Keratinocyte (primary cell): ENCODE measurements at regions not wholly inside any gene's neighbourhood (a gene's known extent, or its start where the extent isn't known, plus 50 kb on each side); places are given as distances from the start of the nearest gene placed in this dataset.

ENCODE experiments used
- DNase-seq: peaks from one replicate; pipeline ENCODE4 v3.0.0-alpha.2; 2011; ENCODE audit warnings: low read depth, missing footprints, low spot score
- FAIRE-seq: peaks from 2 replicates; lab custom pipeline; 2011; peaks lifted over from hg19 to GRCh38; lab: Jason Lieb, UNC
- H2AFZ ChIP-seq: 2 replicates; pipeline ENCODE4 v1.6.0; 2012; ENCODE audit warnings: low read length, control low read depth, inconsistent platforms; ENCODE audit not compliant: control insufficient read depth
- H3K27ac ChIP-seq: 2 replicates; pipeline ENCODE4 v1.5.1; 2011; ENCODE audit warnings: low read length; ENCODE audit not compliant: control insufficient read depth, insufficient read depth
- H3K27me3 ChIP-seq: 3 replicates; pipeline ENCODE4 v1.6.0; 2011; ENCODE audit warnings: low read length; ENCODE audit not compliant: control insufficient read depth, insufficient read depth; ENCODE audit errors: extremely low read depth
- H3K36me3 ChIP-seq, 2 experiments: 2 replicates in 1 of 2; 3 replicates in 1 of 2; pipeline ENCODE4 v1.5.1; 2011; ENCODE audit warnings: low read length in 2 of 2, mild to moderate bottlenecking in 1 of 2; ENCODE audit not compliant: control insufficient read depth in 2 of 2, insufficient read depth in 2 of 2; ENCODE audit errors: extremely low read depth in 1 of 2
- H3K4me1 ChIP-seq: 3 replicates; pipeline ENCODE4 v1.5.1; 2011; ENCODE audit warnings: low read length; ENCODE audit not compliant: control insufficient read depth, insufficient read depth; ENCODE audit errors: extremely low read depth
- H3K4me2 ChIP-seq: 3 replicates; pipeline ENCODE4 v1.6.0; 2011; ENCODE audit warnings: low read depth, low read length; ENCODE audit not compliant: control insufficient read depth, insufficient read depth; ENCODE audit errors: extremely low read depth
- H3K4me3 ChIP-seq, 3 experiments: fragments of 200-600 bp in 1 of 3; sonication (generic) in 1 of 3; 2 replicates in 2 of 3; 3 replicates in 1 of 3; pipeline ENCODE4 v1.5.1; 2011 to 2016; ENCODE audit warnings: low read length in 3 of 3, mild to moderate bottlenecking in 3 of 3, control low read depth in 2 of 3, inconsistent platforms in 1 of 3, low read depth in 1 of 3, mixed read lengths in 1 of 3, mixed run types in 1 of 3, moderate library complexity in 1 of 3; ENCODE audit not compliant: control insufficient read depth in 2 of 3, insufficient read depth in 2 of 3; ENCODE audit errors: extremely low read depth in 1 of 3
- H3K79me2 ChIP-seq: 2 replicates; pipeline ENCODE4 v1.6.0; 2012; ENCODE audit warnings: low read length; ENCODE audit not compliant: control insufficient read depth, insufficient read depth
- H3K9ac ChIP-seq: 3 replicates; pipeline ENCODE4 v1.6.0; 2011; ENCODE audit warnings: low read length; ENCODE audit not compliant: control insufficient read depth, insufficient read depth; ENCODE audit errors: extremely low read depth
- H3K9me1 ChIP-seq: 3 replicates; pipeline ENCODE4 v1.6.0; 2011; ENCODE audit warnings: low read length; ENCODE audit not compliant: control insufficient read depth, insufficient read depth; ENCODE audit errors: extremely low read depth
- H3K9me3 ChIP-seq: 2 replicates; pipeline ENCODE4 v1.5.1; 2012; ENCODE audit warnings: low read depth, low read length; ENCODE audit not compliant: control insufficient read depth
- H4K20me1 ChIP-seq: 3 replicates; pipeline ENCODE4 v1.6.0; 2011; ENCODE audit warnings: low read length; ENCODE audit not compliant: control insufficient read depth, insufficient read depth; ENCODE audit errors: extremely low read depth
- EZH2 ChIP-seq: IDR thresholded peaks from one replicate; pipeline ENCODE4 v1.6.1; 2012; ENCODE audit warnings: inconsistent platforms, mild to moderate bottlenecking, low read length, moderate library complexity
- dilution Hi-C: fragments of 300-500 bp; cut with MboI; formaldehyde crosslinking; loops from one replicate; pipeline ENCODE4 v1.7.0; 2020; ENCODE audit warnings: low sequenced_read_pairs; ENCODE audit not compliant: extremely low pct_ligation_motif_present
- TF ChIP-seq, protein P1 (sequence below), 3 experiments: IDR thresholded peaks in 1 of 3; conservative IDR thresholded peaks in 1 of 3; optimal IDR thresholded peaks in 1 of 3; 2 replicates in 2 of 3; 3 replicates in 1 of 3; pipeline versions ENCODE3 to v1.5.1; 2011; ENCODE audit warnings: low read length in 3 of 3, mild to moderate bottlenecking in 3 of 3, moderate library complexity in 2 of 3, control low read depth in 1 of 3, inconsistent platforms in 1 of 3; ENCODE audit not compliant: insufficient read depth in 2 of 3; ENCODE audit errors: extremely low read depth in 1 of 3

- no peak for FAIRE-seq
- dilution Hi-C loops = no loop called here
- Histone ChIP-seq H3K27me3 (no peaks in the 10 kb centered on the region), H3K9ac (no peak overlapping the region), H3K4me1 (no peaks in the 10 kb centered on the region), H3K9me1 (no peaks in the 10 kb centered on the region), H2AFZ (no peak overlapping the region), H3K9me3 (no peaks in the 10 kb centered on the region), H3K36me3 (no peaks in the 10 kb centered on the region), H3K27ac (no peak overlapping the region), H3K4me3 (no peak overlapping the region), H3K79me2 (no peaks in the 10 kb centered on the region), H3K4me2 (no peak overlapping the region), H4K20me1 (no peaks in the 10 kb centered on the region)
- DNase-seq = no peak
- TF ChIP-seq EZH2 = no peak
- TF ChIP-seq, protein P1, sequence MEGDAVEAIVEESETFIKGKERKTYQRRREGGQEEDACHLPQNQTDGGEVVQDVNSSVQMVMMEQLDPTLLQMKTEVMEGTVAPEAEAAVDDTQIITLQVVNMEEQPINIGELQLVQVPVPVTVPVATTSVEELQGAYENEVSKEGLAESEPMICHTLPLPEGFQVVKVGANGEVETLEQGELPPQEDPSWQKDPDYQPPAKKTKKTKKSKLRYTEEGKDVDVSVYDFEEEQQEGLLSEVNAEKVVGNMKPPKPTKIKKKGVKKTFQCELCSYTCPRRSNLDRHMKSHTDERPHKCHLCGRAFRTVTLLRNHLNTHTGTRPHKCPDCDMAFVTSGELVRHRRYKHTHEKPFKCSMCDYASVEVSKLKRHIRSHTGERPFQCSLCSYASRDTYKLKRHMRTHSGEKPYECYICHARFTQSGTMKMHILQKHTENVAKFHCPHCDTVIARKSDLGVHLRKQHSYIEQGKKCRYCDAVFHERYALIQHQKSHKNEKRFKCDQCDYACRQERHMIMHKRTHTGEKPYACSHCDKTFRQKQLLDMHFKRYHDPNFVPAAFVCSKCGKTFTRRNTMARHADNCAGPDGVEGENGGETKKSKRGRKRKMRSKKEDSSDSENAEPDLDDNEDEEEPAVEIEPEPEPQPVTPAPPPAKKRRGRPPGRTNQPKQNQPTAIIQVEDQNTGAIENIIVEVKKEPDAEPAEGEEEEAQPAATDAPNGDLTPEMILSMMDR (optimal IDR thresholded peaks at IDR 0.05 in 1 of 3, IDR thresholded peaks at IDR 0.05 in 1 of 3, conservative IDR thresholded peaks at IDR 0.05 in 1 of 3; ENCODE audit: extremely low read depth in 1 of 3, insufficient read depth in 2 of 3, low read length in 3 of 3) = no peak
Measured at GRCh38 chr11:42802201-42802899, 509.4 kb upstream of the API5 start.

DNA sequence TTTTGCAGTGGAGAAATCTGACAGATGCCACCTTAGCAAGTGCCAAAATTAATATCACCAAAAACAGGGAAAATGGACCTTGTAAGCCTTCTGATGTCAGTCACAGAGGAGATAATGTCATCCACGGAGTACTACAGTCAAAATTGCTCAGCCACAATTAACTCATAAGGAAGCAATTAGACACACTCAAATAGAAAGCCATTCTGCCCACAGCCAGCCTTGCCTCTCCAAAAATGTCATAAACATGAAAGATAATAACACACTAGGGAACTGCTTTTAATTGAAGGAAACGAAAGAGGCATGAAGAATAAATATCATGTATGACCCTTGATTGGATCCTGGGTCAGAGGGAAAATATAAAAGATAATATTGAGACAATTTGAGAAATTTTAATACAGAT lies 505.6 kb upstream of the API5 start:
- Histone ChIP-seq H3K36me3 (no peaks in the 10 kb centered on the region), H3K4me2 (no peak overlapping the region), H3K27me3 (no peaks in the 10 kb centered on the region), H3K9me1 (no peaks in the 10 kb centered on the region), H3K9me3 (no peaks in the 10 kb centered on the region), H3K79me2 (no peaks in the 10 kb centered on the region), H3K4me1 (no peaks in the 10 kb centered on the region), H4K20me1 (no peaks in the 10 kb centered on the region), H3K4me3 (no peak overlapping the region), H2AFZ (no peak overlapping the region), H3K9ac (no peak overlapping the region), H3K27ac (no peak overlapping the region)
- no peak for TF ChIP-seq EZH2
- TF ChIP-seq, protein P1 (optimal IDR thresholded peaks at IDR 0.05 in 1 of 3, IDR thresholded peaks at IDR 0.05 in 1 of 3, conservative IDR thresholded peaks at IDR 0.05 in 1 of 3; ENCODE audit: extremely low read depth in 1 of 3, insufficient read depth in 2 of 3, low read length in 3 of 3) = no peak
- dilution Hi-C loops = no loop called here
- DNase-seq (no peak), FAIRE-seq (no peak)
